Uterus (tissue), 2 donors: ENCODE measurements at regions not wholly inside any gene's neighbourhood (a gene's known extent, or its start where the extent isn't known, plus 50 kb on each side); places are given as distances from the start of the nearest gene placed in this dataset.

Experiments
- POLR2A ChIP-seq, 2 donors: fragments of 450-650 bp; IDR thresholded peaks; one replicate each; pipeline ENCODE4 v1.6.1; 2016; ENCODE audit warnings: antibody characterized with exemption in 2 of 2, mild to moderate bottlenecking in 1 of 2, moderate library complexity in 1 of 2
- TF ChIP-seq, protein P1 (sequence below), 4 experiments: fragments of 200-600 bp in 2 of 4; fragments of 450-650 bp in 2 of 4; sonication (generic) in 2 of 4; IDR thresholded peaks; one replicate each; pipeline ENCODE4 v1.5.1; 2016 to 2019; ENCODE audit warnings: antibody characterized with exemption in 4 of 4, mild to moderate bottlenecking in 2 of 4, moderate library complexity in 1 of 4

DNA sequence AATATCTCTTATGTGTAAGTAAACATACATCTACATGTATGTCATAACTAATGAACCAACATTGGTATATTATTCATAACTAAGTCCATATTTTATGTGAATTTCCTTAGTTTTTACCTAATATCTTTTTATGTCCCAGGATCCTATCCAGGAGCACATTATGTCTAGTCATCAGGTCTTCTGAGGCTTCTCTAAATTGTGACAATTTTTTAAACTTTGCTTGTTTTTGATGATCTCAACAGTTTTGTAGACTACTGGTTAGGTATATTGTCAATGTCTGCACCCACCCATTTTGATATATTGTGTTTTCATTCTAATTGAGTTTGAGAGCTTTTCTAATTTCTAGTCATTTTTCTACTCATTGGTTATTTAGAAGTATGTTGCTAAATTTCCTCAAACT is 288.2 kb upstream of the DIO3 start:
- TF ChIP-seq, protein P1, sequence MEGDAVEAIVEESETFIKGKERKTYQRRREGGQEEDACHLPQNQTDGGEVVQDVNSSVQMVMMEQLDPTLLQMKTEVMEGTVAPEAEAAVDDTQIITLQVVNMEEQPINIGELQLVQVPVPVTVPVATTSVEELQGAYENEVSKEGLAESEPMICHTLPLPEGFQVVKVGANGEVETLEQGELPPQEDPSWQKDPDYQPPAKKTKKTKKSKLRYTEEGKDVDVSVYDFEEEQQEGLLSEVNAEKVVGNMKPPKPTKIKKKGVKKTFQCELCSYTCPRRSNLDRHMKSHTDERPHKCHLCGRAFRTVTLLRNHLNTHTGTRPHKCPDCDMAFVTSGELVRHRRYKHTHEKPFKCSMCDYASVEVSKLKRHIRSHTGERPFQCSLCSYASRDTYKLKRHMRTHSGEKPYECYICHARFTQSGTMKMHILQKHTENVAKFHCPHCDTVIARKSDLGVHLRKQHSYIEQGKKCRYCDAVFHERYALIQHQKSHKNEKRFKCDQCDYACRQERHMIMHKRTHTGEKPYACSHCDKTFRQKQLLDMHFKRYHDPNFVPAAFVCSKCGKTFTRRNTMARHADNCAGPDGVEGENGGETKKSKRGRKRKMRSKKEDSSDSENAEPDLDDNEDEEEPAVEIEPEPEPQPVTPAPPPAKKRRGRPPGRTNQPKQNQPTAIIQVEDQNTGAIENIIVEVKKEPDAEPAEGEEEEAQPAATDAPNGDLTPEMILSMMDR (IDR thresholded peaks at IDR 0.05), result no peak
- no peak for TF ChIP-seq POLR2A (IDR thresholded peaks at IDR 0.05)
